ENCODE measurements at regions not wholly inside any gene's neighbourhood (a gene's known extent, or its start where the extent isn't known, plus 50 kb on each side); places are given as distances from the start of the nearest gene placed in this dataset.
"Not testable (repeated sequence)": the region's sequence is repeated elsewhere in the genome, so short reads cannot be mapped to it uniquely, and the experiment has no call there.

DNA sequence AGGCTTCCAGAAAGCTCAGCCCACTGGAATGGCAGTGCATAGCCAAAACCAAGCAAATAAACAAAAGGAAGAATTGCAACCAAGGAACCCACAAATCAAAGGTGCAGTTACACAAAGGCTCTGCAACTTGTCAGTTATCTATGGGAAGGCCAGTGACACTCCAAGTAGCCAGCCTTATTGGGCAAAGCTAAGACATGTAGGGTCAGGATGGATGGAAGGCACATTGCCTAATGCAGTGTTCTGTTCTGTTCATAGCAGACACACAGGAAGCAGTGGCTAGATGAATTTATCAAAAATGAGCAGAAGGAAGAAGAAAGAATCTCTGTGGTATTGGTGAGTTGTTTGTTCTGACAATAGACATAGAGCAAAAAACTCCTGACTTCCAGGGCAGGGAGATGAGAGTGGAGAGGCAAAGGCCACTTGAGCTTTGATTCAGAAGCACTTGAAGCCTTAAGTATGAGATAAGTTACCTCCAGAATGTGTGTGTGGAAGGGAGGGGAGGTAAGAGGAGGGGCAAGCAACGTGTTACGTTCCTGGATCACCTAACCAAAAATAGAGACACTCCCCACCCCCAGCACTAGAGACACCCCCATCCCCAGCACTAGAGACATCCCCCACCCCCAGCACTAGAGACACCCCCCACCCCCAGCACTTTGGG is 57.9 kb upstream of the AKAP12 start:
- TF ChIP-seq POLR2A (IDR thresholded peaks at IDR 0.05; ENCODE audit: low read depth, low read length): no peak
- DNase-seq (ENCODE audit: insufficient read length, low spot score): no peak

DNA sequence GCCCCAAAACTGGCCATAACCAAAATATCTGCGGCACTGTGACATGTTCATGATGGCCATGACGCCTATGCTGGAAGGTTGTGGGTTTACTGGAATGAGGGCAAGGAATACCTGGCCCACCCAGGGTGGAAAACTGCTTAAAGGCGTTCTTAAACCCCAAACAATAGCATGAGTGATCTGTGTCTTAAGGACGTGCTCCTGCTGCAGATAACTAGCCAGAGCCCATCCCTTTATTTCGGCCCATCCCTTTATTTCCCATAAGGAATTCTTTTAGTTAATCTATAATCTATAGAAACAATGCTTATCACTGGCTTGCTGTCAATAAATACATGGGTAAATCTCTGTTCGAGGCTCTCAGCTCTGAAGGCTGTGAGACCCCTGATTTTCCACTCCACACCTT is 56.8 kb upstream of the AKAP12 start:
- not testable (repeated sequence) for DNase-seq (ENCODE audit: insufficient read length, low spot score); FAIRE-seq

More for the DNA sequence above, 57.9 kb upstream of the AKAP12 start:
- FAIRE-seq: no peak

DNA sequence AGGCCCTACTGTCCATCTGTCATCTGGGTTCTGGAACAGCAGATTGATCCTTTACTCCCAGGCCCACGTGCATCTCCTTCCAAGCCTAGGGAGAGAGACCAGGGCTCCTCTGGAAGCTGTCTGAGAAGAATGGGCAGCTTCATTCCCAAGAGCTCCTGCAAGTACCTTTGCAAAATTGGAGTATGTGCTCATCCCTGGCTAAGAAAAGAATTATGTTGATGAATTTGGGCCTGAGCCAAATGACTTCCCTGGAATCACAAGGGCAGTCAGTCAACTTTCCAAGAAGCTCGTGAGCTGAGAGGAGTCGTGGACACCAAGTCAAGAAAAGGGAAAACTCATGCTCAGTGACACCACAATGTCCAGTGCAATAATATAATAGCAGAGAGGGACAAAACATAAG is 54.6 kb upstream of the AKAP12 start:
- FAIRE-seq (no peak), DNase-seq (ENCODE audit: insufficient read length, low spot score) (no peak)
- TF ChIP-seq POLR2A (IDR thresholded peaks at IDR 0.05; ENCODE audit: low read depth, low read length): no peak

DNA sequence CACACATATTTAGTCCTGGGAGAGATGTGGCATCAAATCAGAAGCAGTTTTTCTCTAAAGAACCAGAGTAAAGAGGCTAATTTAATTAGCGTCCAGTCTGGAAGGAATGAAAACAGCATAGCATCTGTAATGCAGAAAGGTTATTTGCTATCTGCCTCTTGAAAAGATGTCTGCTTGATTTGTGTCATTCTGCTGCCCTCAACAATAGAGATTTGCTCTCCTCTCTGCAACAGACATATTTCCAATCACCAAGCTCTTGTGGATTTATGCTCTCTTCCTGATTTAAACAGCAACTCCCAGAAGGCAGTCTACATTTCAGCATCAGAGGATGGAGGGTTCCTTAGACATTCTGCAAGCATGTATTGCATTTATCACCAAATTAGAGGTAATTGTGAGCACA is 53.5 kb upstream of the AKAP12 start:
- TF ChIP-seq POLR2A (IDR thresholded peaks at IDR 0.05; ENCODE audit: low read depth, low read length): no peak
- DNase-seq (ENCODE audit: insufficient read length, low spot score) (no peak), FAIRE-seq (no peak)

DNA sequence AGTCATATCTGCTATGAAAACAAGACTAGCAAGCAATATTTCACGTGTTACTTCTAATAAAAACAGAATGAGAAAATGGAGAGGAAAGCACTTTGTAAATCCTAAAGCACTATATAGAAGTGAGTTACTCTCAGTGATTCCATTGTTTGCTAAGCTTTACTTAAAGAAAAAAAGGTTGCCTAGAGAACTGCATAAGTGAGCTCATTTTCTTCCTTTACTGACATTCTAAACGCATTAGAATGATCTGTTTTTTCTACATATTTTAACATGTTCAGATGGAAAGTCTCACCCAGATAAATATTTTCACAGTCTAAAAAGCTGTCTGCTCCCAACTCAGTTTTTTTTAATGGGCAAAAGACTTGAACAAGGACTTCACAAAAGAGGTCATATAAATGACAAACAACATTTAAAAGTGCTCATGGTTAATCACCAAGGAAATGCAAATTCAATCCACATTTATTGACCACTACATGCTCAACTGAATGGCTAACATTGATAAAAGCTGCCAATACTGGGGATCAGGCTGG is 52.9 kb upstream of the AKAP12 start:
- no peak for TF ChIP-seq POLR2A (IDR thresholded peaks at IDR 0.05; ENCODE audit: low read depth, low read length)
- FAIRE-seq (no peak), DNase-seq (ENCODE audit: insufficient read length, low spot score) (no peak)
